Trophoblast cell (in vitro differentiated cells and primary cell): ENCODE measurements at regions not wholly inside any gene's neighbourhood (a gene's known extent, or its start where the extent isn't known, plus 50 kb on each side); places are given as distances from the start of the nearest gene placed in this dataset.

ENCODE experiments used
- DNase-seq, 2 donors: peaks; one replicate each; pipeline ENCODE4 v3.0.0-alpha.2; 2016
- H2AFZ ChIP-seq: 2 replicates; pipeline ENCODE4 v1.6.1; 2013; ENCODE audit warnings: low read length, moderate library complexity, mild to moderate bottlenecking; ENCODE audit not compliant: insufficient read depth, poor library complexity
- H2AK5ac ChIP-seq: 2 replicates; pipeline ENCODE4 v1.6.1; 2013; ENCODE audit warnings: mild to moderate bottlenecking, low read length
- H2BK120ac ChIP-seq: 2 replicates; pipeline ENCODE4 v1.6.1; 2013; ENCODE audit warnings: low read length, mild to moderate bottlenecking, moderate library complexity; ENCODE audit not compliant: insufficient read depth, poor library complexity
- H2BK12ac ChIP-seq: 2 replicates; pipeline ENCODE4 v1.6.1; 2013; ENCODE audit warnings: mild to moderate bottlenecking, low read length, moderate library complexity
- H2BK5ac ChIP-seq: 2 replicates; pipeline ENCODE4 v1.6.1; 2013; ENCODE audit warnings: low read length, low read depth, moderate library complexity, mild to moderate bottlenecking; ENCODE audit not compliant: poor library complexity
- H3K14ac ChIP-seq: 2 replicates; pipeline ENCODE4 v1.6.1; 2013; ENCODE audit warnings: mild to moderate bottlenecking, low read length
- H3K18ac ChIP-seq: 2 replicates; pipeline ENCODE4 v1.6.1; 2013; ENCODE audit warnings: mild to moderate bottlenecking, low read length
- H3K23ac ChIP-seq: 2 replicates; pipeline ENCODE4 v1.6.1; 2013; ENCODE audit warnings: low read length
- H3K27ac ChIP-seq: 2 replicates; pipeline ENCODE4 v1.5.1; 2013; ENCODE audit warnings: low read depth, mild to moderate bottlenecking, inconsistent platforms, low read length, moderate library complexity
- H3K27me3 ChIP-seq: 2 replicates; pipeline ENCODE4 v1.6.1; 2013; ENCODE audit warnings: inconsistent platforms, mild to moderate bottlenecking, low read length, moderate library complexity; ENCODE audit not compliant: insufficient read depth
- H3K36me3 ChIP-seq, 2 experiments: 1 replicate in 1 of 2; 2 replicates in 1 of 2; pipeline ENCODE4 v1.6.1; 2013; ENCODE audit warnings: low read length in 2 of 2, mild to moderate bottlenecking in 2 of 2, moderate library complexity in 1 of 2; ENCODE audit not compliant: insufficient read depth in 2 of 2, control insufficient read depth in 1 of 2
- H3K4ac ChIP-seq: 2 replicates; pipeline ENCODE4 v1.6.1; 2013; ENCODE audit warnings: low read depth, mild to moderate bottlenecking, low read length, moderate library complexity
- H3K4me1 ChIP-seq, 2 experiments: 1 replicate in 1 of 2; 2 replicates in 1 of 2; pipeline ENCODE4 v1.6.1; 2013; ENCODE audit warnings: low read length in 2 of 2, mild to moderate bottlenecking in 2 of 2, moderate library complexity in 1 of 2; ENCODE audit not compliant: insufficient read depth in 2 of 2, control insufficient read depth in 1 of 2
- H3K4me2 ChIP-seq: 2 replicates; pipeline ENCODE4 v1.6.1; 2013; ENCODE audit warnings: inconsistent platforms, mild to moderate bottlenecking, low read length, moderate library complexity
- H3K4me3 ChIP-seq: 2 replicates; pipeline ENCODE4 v1.5.1; 2013; ENCODE audit warnings: mild to moderate bottlenecking, low read depth, low read length, inconsistent platforms
- H3K79me1 ChIP-seq: one replicate; pipeline ENCODE4 v1.6.1; 2013; ENCODE audit warnings: low read length
- H3K79me2 ChIP-seq: 2 replicates; pipeline ENCODE4 v1.6.1; 2013; ENCODE audit warnings: low read length, mild to moderate bottlenecking; ENCODE audit not compliant: control insufficient read depth, insufficient read depth, poor library complexity
- H3K9ac ChIP-seq: 2 replicates; pipeline ENCODE4 v1.6.1; 2013; ENCODE audit warnings: mild to moderate bottlenecking, low read length
- H3K9me3 ChIP-seq: 2 replicates; pipeline ENCODE4 v1.6.1; 2013; ENCODE audit warnings: low read depth, mild to moderate bottlenecking, control low read depth, inconsistent platforms, low read length; ENCODE audit not compliant: insufficient read depth
- H4K12ac ChIP-seq: 2 replicates; pipeline ENCODE4 v1.6.1; 2013; ENCODE audit warnings: low read depth, mild to moderate bottlenecking, low read length, moderate library complexity
- H4K8ac ChIP-seq: 2 replicates; pipeline ENCODE4 v1.6.1; 2013; ENCODE audit warnings: low read depth, mild to moderate bottlenecking, low read length, moderate library complexity
- H4K91ac ChIP-seq: one replicate; pipeline ENCODE4 v1.6.1; 2013; ENCODE audit warnings: low read depth, mild to moderate bottlenecking, low read length, moderate library complexity
- WGBS: extraction: QIAGEN DNeasy Blood & Tissue Kit; methylation state at CpG from one replicate; pipeline ENCODE4 v1.1.7; 2013; ENCODE audit warnings: missing lambda C conversion rate; ENCODE audit not compliant: insufficient read length, insufficient coverage; ENCODE audit errors: extremely low coverage; 5-methylcytosine and 5-hydroxymethylcytosine counted together

- Histone ChIP-seq H3K9ac (no peak overlapping the region), H2AFZ (no peak overlapping the region), H3K79me2 (no peaks in the 10 kb centered on the region), H3K4me3 (no peak overlapping the region), H4K12ac (no peak overlapping the region), H2AK5ac (no peak overlapping the region), H3K4me1 (peaks cover 0 to 1% of the 10 kb centered on the region in 2 experiments), H3K18ac (no peak overlapping the region), H4K91ac (no peak overlapping the region), H3K36me3 (peaks cover 0 to 3% of the 10 kb centered on the region in 2 experiments), H3K14ac (no peak overlapping the region), H3K79me1 (peaks cover 2% of the 10 kb centered on the region), H4K8ac (no peak overlapping the region), H2BK120ac (no peak overlapping the region), H3K9me3 (no peaks in the 10 kb centered on the region), H3K23ac (no peak overlapping the region), H3K4ac (no peak overlapping the region), H3K27ac (no peak overlapping the region), H2BK5ac (no peak overlapping the region), H3K4me2 (no peak overlapping the region), H3K27me3 (no peaks in the 10 kb centered on the region), H2BK12ac (no peak overlapping the region)
- WGBS, result no CpG with 5 or more reads among the region's 2 CpGs
- no peak for DNase-seq
Observed at GRCh38 chrX:131827935-131828334, 195.2 kb upstream of the STK26 start.

- Histone ChIP-seq H3K4ac (no peak overlapping the region), H4K8ac (no peak overlapping the region), H2BK12ac (no peak overlapping the region)
Observed at GRCh38 chrX:131828482-131828881, 194.6 kb upstream of the STK26 start.

GRCh38 chrX:131830400-131831184 is 192.5 kb upstream of the STK26 start:
- Histone ChIP-seq H3K79me1 (peaks cover 2% of the 10 kb centered on the region), H3K36me3 (no peaks in the 10 kb centered on the region), H4K91ac (peak overlapping the region; percentile 46), H3K23ac (no peak overlapping the region), H3K9me3 (no peaks in the 10 kb centered on the region), H3K27me3 (no peaks in the 10 kb centered on the region), H2BK120ac (peak overlapping the region; percentile 86), H3K4me2 (peak overlapping the region; percentile 61), H3K4ac (no peak overlapping the region), H3K18ac (no peak overlapping the region), H2BK12ac (peak overlapping the region; percentile 59), H4K8ac (peak overlapping the region; percentile 82), H3K14ac (peak overlapping the region; percentile 50), H2AFZ (no peak overlapping the region), H2BK5ac (peak overlapping the region; percentile 49), H3K4me1 (peaks cover 0 to 1% of the 10 kb centered on the region in 2 experiments), H3K27ac (peak overlapping the region; percentile 75), H2AK5ac (no peak overlapping the region), H3K9ac (no peak overlapping the region), H3K79me2 (no peaks in the 10 kb centered on the region), H4K12ac (peak overlapping the region; percentile 26), H3K4me3 (no peak overlapping the region)
- peak; percentile 75 to 99 for DNase-seq
- no CpG with 5 or more reads among the region's 15 CpGs for WGBS

More at GRCh38 chrX:131828482-131828881, 194.6 kb upstream of the STK26 start:
- H3K27me3 ChIP-seq, result no peaks in the 10 kb centered on the region
- H3K79me2 ChIP-seq, result no peaks in the 10 kb centered on the region
- H2BK120ac ChIP-seq, result no peak overlapping the region
- H4K12ac ChIP-seq, result no peak overlapping the region
- H3K4me1 ChIP-seq, result peaks cover 0 to 1% of the 10 kb centered on the region in 2 experiments
- no peak overlapping the region for H3K18ac ChIP-seq
- no peak overlapping the region for H3K14ac ChIP-seq
- H3K9me3 ChIP-seq, result no peaks in the 10 kb centered on the region
- no peak for DNase-seq
- peaks cover 0 to under 1% of the 10 kb centered on the region in 2 experiments for H3K36me3 ChIP-seq
- no peak overlapping the region for H2AK5ac ChIP-seq
- peaks cover 2% of the 10 kb centered on the region for H3K79me1 ChIP-seq
- H3K9ac ChIP-seq, result no peak overlapping the region
- no peak overlapping the region for H2BK5ac ChIP-seq
- no peak overlapping the region for H2AFZ ChIP-seq
- H4K91ac ChIP-seq, result no peak overlapping the region
- no peak overlapping the region for H3K27ac ChIP-seq
- H3K23ac ChIP-seq, result no peak overlapping the region
- H3K4me3 ChIP-seq, result no peak overlapping the region
- H3K4me2 ChIP-seq, result no peak overlapping the region

- H2AFZ ChIP-seq, result no peak overlapping the region
- peak overlapping the region; percentile 48 for H4K8ac ChIP-seq
- peak overlapping the region; percentile 75 for H3K27ac ChIP-seq
- peaks cover 0 to 1% of the 10 kb centered on the region in 2 experiments for H3K4me1 ChIP-seq
- H2BK120ac ChIP-seq, result peak overlapping the region; percentile 6
- no peak overlapping the region for H3K23ac ChIP-seq
- peak overlapping the region; percentile 46 for H4K91ac ChIP-seq
- no CpG with 5 or more reads among the region's 2 CpGs for WGBS
- H3K9me3 ChIP-seq, result no peaks in the 10 kb centered on the region
- no peak overlapping the region for H3K9ac ChIP-seq
- no peak for DNase-seq
- H3K36me3 ChIP-seq, result no peaks in the 10 kb centered on the region
- no peak overlapping the region for H3K4ac ChIP-seq
- H3K4me3 ChIP-seq, result no peak overlapping the region
- H3K79me1 ChIP-seq, result peaks cover 2% of the 10 kb centered on the region
- peak overlapping the region; percentile 27 for H3K4me2 ChIP-seq
- H3K14ac ChIP-seq, result no peak overlapping the region
- H2AK5ac ChIP-seq, result no peak overlapping the region
- H4K12ac ChIP-seq, result peak overlapping the region; percentile 40
- H3K27me3 ChIP-seq, result no peaks in the 10 kb centered on the region
- no peaks in the 10 kb centered on the region for H3K79me2 ChIP-seq
- H3K18ac ChIP-seq, result no peak overlapping the region
- H2BK5ac ChIP-seq, result no peak overlapping the region
- H2BK12ac ChIP-seq, result no peak overlapping the region
Observed at GRCh38 chrX:131831185-131831520, 191.9 kb upstream of the STK26 start.
